HG02678 (cell line): ENCODE measurements at regions not wholly inside any gene's neighbourhood (a gene's known extent, or its start where the extent isn't known, plus 50 kb on each side); places are given as distances from the start of the nearest gene placed in this dataset.

Experiments used
- ATAC-seq: cut with Tn5 transposase; IDR thresholded peaks from one replicate; pipeline ENCODE4 v1.9.1; 2021; ENCODE audit warnings: mild to moderate bottlenecking, moderate library complexity; ENCODE audit not compliant: unreplicated experiment

- ATAC-seq: no peak
Measured at GRCh38 chrX:39458779-39459178, 639.0 kb downstream of the BCOR start.

- ATAC-seq: no peak
Measured at GRCh38 chrX:39459204-39459603, 638.6 kb downstream of the BCOR start.

- no peak for ATAC-seq
Measured at GRCh38 chrX:39459952-39460351, 637.8 kb downstream of the BCOR start.

DNA sequence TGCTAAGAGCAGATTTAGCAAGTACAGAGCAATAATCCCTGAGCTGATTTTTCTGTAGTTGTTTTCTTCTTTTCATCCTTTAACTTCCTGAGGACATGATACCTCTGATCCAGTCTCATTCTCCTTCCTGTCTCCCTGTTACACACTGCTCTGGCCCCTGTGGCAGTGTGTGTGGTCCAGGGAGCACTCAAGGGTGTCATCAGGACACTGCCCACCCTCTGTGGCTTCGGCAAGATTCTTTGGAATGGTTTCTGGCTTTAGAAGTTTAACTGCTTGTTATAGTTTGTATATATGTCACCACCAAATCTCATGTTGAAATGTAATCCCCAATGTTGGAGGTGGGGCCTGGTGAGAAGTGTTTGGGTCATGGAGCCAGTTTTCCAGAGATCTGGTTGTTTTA, 637.3 kb downstream of the BCOR start:
- ATAC-seq: no peak

GRCh38 chrX:39462835-39463234, 634.9 kb downstream of the BCOR start:
- ATAC-seq: no peak

DNA sequence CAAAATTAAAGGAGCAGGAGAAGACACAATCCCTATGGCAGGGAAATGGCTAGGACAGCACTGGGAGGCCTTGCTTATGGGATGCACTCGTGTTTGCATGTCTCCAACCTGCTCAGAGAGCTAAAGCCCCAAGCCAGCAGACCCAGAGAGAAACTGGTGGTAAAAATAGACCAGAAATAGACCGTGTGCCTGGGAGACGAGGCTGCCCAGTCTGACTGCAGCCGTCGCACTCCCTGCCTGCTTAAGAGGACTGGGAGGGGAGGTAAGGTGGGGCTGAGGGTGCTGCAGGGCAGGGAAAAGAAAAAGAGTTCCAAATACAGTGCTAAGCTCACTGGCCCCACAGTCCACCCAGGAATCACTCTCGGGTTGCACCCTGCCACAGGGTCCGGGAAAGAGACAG, 633.5 kb downstream of the BCOR start:
- ATAC-seq: no peak

- ATAC-seq: no peak
Measured at GRCh38 chrX:39465467-39465866, 632.3 kb downstream of the BCOR start.

DNA sequence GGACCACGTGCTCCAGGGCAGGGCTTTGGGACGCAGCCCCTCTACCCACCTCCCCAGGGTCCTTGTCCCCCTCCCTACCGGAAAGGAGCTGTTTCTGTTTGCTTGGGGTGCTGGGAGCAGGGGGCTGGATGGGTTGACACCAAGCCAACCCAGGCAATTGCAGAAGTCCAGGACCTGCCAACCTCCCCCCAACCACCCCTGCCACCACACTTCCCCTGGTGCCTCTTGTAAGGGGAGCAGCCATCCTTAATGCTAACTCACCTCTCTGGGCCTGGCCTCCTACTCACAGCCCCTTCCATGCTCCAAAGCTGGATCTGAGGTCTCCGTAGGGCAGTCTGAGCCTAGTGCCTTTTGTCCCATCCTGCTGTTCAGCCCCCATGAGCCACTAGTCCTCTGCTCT, 631.9 kb downstream of the BCOR start:
- no peak for ATAC-seq

DNA sequence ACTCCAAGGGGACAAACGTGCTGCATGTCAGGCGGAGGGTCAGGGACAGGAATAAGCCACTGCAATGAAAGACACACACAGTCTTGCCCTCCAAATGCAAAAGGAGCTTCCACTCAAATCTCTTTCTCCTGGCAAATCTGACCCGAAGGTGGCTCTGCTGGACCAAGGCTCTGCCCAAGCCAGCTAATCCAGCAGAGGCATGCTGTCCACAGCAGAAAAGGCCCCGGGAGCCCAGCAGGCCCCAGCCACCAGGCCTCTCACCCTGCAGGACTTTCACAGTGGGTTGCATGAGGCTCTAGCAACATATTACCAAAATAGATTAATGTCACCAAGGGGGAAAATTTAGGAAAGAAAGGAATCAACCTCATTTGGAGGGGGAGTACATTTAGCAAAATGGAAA, 628.6 kb downstream of the BCOR start:
- no peak for ATAC-seq

DNA sequence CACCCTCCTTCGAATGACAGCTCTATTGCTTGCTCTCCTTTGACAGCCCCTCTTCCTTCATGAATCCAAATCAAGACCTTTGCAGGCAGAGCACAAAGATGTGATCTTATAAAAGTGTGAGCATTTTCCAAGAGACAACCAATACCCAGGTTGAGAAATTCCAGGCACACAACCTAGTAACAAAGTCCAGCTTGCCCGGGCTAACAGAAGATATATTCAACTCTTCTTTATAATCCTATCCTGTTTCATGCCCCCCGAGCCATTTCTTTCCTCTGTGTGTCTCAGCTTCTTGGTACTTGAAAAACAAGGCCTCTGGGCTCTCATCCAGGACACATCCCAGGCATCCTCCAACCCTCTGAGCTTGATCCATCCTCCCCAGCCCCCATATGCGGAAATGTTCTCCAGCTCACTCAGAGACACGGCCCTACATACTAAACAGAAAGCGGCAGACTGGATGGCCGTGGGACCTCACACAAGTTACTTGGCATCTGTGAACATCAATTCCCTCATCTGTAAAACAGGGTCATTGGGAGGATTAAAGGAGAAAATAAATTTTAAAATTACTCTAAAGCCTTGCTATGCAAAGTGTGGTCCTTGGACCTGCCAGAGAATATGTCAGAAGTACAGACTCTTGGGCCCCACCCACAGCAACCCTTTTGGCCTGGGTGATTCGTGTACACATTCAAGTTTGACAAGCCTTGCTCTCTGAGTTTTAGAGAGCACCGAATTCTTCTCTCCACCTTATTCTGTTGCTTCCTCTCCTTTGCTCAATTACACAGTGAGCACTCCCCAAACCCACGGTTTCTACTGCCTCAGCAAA, 627.0 kb downstream of the BCOR start:
- ATAC-seq: no peak

GRCh38 chrX:39472161-39472560, 625.6 kb downstream of the BCOR start:
- no peak for ATAC-seq

DNA sequence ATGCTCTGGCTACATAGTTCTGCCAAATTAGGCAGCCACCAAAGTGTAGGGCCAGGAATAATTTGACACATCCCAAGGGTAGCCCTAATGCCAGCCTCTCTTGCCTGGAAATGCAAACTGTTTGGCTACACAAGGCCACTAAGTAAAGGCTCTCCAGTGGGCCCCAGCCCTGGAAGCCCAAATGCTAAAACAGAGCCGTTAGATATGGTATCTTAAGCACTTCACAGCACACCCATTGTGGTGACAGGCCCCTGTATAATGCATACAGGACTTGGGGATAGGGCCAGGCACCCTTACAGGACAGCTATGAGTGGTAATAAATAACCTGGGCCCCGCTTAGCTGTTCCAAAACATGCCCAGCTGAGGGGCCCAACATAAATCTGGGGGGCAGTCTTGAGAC, 623.9 kb downstream of the BCOR start:
- ATAC-seq: no peak

- ATAC-seq: no peak
Measured at GRCh38 chrX:39475372-39475771, 622.4 kb downstream of the BCOR start.

DNA sequence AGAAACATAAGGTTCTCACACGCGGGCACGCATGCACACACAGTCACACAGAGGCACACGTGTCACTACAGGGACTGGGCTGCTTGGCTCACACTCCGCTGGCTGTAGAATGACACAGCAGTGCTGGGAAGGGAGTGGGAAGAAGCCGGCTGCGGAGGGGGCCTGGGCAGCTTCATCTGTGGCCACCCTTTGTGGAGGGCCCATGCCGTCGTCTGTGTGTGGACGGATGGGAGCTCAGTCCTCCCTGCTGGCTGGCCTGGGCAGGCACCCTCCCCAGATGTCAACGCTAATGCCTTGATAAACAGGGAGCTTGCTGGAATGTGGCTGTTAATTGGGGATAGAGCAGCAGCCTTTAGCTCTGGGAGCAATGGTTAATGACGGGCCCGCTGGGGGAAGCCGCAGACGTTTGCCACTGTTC, 621.1 kb downstream of the BCOR start:
- no peak for ATAC-seq

DNA sequence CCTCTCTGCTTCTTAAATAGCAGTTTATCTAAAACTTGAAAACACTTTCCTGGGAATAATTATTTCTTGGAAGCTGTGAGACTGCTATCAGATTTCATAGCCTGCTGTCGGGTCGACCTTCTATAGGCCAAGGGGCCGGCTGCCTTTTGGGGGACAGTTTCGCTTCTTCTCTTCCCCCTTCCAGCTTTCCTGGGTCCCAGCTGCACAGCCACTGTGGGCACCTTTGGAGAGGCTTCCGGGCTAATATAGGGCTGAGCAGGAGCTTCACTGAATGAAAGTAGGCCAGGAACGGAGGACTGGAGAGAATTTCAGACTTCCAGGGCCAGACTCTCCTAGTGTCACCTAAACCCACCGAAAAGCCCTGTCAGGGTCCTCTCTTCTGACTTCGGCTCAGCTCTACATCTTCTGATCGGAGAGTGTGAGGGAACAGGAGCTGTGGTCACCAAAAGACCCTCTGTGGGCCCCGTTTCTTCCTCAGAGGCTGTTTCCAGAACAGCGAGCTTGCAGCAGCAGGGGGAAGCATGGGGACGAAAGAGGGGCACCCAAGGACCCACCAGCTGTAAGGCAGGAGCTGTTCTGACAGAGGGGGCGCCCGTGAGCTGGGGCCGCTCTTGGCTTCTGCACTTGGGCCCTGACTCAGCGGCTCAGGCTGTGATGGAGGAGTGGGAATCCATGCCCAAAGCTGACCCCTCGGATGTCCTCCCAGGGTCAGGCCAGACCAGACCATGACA, 620.6 kb downstream of the BCOR start:
- ATAC-seq: no peak

- ATAC-seq: no peak
Measured at GRCh38 chrX:39477762-39478120, 620.0 kb downstream of the BCOR start.

DNA sequence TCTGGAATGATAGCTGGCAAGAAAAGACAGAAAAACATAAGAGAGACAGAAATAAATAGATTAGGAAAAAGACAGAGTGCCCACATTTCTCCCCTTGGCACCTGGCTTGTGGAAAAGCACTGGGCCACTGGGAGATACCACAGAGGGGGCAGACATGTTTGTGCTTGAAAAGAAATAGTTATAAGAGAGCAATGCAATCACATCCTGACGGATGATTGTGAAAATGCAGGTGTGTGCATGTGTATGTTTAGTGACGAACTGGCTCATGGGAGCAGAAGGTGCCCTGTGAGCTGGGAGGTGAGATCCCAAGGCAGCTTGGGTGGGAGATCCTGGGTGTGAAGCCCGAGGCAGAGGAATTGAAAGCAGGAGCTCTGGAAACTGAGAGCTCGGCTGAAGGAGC, 617.9 kb downstream of the BCOR start:
- ATAC-seq: no peak

DNA sequence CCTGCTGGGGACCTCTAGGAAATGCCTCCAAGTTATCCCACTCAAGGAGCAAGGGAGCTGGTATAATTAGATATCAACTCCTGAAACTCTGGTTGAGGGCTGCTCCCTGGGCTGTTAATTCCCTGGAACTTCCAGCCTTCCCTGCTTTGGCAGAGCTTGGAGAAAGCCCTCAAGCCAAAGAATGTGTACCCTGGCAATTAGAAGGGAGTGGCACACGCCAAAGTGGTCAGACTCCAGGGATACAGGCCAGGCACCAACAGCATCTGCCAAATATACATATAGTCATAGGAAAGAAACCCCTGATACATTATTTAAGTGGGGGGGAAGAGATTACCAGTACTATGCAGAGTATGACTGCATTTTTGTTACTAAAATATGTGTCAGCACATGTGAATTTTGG, 616.8 kb downstream of the BCOR start:
- ATAC-seq: no peak

GRCh38 chrX:39481621-39482020, 616.1 kb downstream of the BCOR start:
- ATAC-seq: no peak

DNA sequence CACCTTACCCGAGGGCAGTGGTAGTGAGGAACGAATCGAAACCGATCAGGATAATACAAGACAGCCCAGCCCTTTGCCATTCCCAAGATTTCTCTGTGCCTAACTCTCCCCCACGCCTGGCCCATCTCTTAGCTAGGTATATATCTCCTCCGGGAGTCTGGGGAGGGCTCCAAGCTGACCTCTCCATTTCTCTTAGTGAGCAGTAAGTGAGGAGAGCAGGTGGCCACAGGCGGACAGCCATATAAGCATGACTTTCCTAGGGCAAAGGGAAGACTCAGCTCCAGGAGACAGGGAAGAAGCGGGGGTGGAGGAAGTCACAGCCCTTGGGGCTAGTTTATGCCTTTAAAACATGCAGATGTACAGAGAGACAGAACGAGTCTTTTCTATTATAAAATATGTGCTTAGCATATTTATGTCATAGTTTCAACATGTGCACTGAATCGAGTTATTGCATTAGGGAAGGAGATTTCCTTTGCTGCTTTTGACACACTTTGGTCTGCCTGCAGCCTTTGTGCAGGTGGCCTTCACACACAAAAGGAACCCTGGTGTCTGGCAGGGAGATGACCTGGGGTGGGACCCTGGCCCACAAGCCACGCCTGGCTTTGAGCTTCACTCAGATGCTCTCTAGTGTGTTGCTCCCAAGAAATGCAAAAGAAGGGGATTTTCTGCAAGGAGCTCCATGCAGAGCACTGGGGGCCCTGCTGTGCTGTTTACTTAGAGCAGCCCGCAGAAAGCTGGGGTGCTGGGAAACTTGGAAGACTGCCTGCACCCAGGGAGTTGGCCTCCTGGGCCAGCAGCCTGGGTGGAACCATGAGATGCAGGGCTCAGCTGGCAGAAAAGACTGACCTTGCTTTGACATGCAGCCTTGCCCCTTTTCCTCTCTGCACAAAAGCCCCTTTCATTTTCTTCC, 613.3 kb downstream of the BCOR start:
- no peak for ATAC-seq

GRCh38 chrX:39487166-39487968, 610.4 kb downstream of the BCOR start:
- peak; percentile 52 for ATAC-seq
